ENCODE measurements at regions not wholly inside any gene's neighbourhood (a gene's known extent, or its start where the extent isn't known, plus 50 kb on each side); places are given as distances from the start of the nearest gene placed in this dataset.

GRCh38 chr9:107108342-107109130, 174.5 kb upstream of the RAD23B start:
- H3K79me1 ChIP-seq (ENCODE audit: low read depth, low read length), result no peaks in the 10 kb centered on the region
- H3K27ac ChIP-seq (ENCODE audit: low read depth, low read length), result no peak overlapping the region
- H3K23ac ChIP-seq (ENCODE audit: insufficient read length), result no peak overlapping the region
- H3K14ac ChIP-seq (ENCODE audit: insufficient read length), result no peak overlapping the region
- H3K9ac ChIP-seq (replicated peaks in 1 of 4; ENCODE audit: extremely low read depth in 1 of 4, low read depth in 3 of 4, low read length in 3 of 4), result no peak overlapping the region
- no peak overlapping the region; the same call in 1 of the 2 replicates for H4K8ac ChIP-seq (ENCODE audit: extremely low read depth, insufficient read depth, low read length)
- no peaks in the 10 kb centered on the region; the same call in 1 of the 2 replicates for H3K23me2 ChIP-seq (ENCODE audit: low read depth, low read length)
- no peaks in the 10 kb centered on the region for H4K20me1 ChIP-seq (replicated peaks in 1 of 2; ENCODE audit: control insufficient read depth in 1 of 2, insufficient read depth in 2 of 2, low read length in 2 of 2)
- ChIA-PET POLR2A (ENCODE audit: partially characterized antibody) (no interaction called here), CTCF (ENCODE audit: partially characterized antibody) (no interaction called here)
- no peak overlapping the region for H2AFZ ChIP-seq (ENCODE audit: low read length)
- no peaks in the 10 kb centered on the region for H3K4me1 ChIP-seq (replicated peaks in 1 of 4; ENCODE audit: control insufficient read depth in 3 of 4, insufficient read depth in 4 of 4, low read length in 3 of 4)
- H2BK12ac ChIP-seq (ENCODE audit: low read depth, low read length), result no peak overlapping the region
- no peaks in the 10 kb centered on the region for H3K79me2 ChIP-seq (ENCODE audit: control insufficient read depth in 1 of 2, insufficient read depth in 2 of 2, low read length in 2 of 2)
- H2BK120ac ChIP-seq (replicated peaks; ENCODE audit: low read depth, low read length), result no peak overlapping the region
- no peak overlapping the region for H3K18ac ChIP-seq (ENCODE audit: extremely low read depth, low read length)
- no peaks in the 10 kb centered on the region for H3K36me3 ChIP-seq (ENCODE audit: control insufficient read depth in 2 of 4, insufficient read depth in 4 of 4, low read length in 3 of 4)
- H2BK5ac ChIP-seq (ENCODE audit: low read depth, low read length), result no peak overlapping the region
- FAIRE-seq (no peak), DNase-seq (ENCODE audit: low read depth in 1 of 2, low spot score in 2 of 2) (no peak)
- no peak overlapping the region for H3K4ac ChIP-seq (replicated peaks; ENCODE audit: insufficient read length, low read depth, low read length)
- no peak overlapping the region for H4K5ac ChIP-seq (ENCODE audit: insufficient read length, low read depth, low read length)
- H3K4me2 ChIP-seq (ENCODE audit: insufficient read depth in 1 of 2, low read depth in 2 of 2, low read length in 2 of 2), result no peak overlapping the region
- no peak overlapping the region for H2BK20ac ChIP-seq (ENCODE audit: low read length)
- no peak overlapping the region for H2BK15ac ChIP-seq (ENCODE audit: low read length)
- no peaks in the 10 kb centered on the region for H3K9me3 ChIP-seq (ENCODE audit: insufficient read depth in 2 of 2, low read depth in 1 of 2, low read length in 1 of 2)
- no peak overlapping the region for H3K4me3 ChIP-seq (ENCODE audit: extremely low read depth in 1 of 4, insufficient read depth in 2 of 4, low read depth in 3 of 4, low read length in 4 of 4)
- no peak overlapping the region for H2AK5ac ChIP-seq (ENCODE audit: low read depth, low read length)
- no peak overlapping the region for H4K91ac ChIP-seq (replicated peaks; ENCODE audit: insufficient read length, low read length)
- no peaks in the 10 kb centered on the region for H3K27me3 ChIP-seq (replicated peaks in 1 of 4; ENCODE audit: control insufficient read depth in 3 of 4, extremely low read depth in 1 of 4, insufficient read depth in 3 of 4, low read length in 3 of 4)
- H3K56ac ChIP-seq (replicated peaks; ENCODE audit: insufficient read length, low read depth, low read length), result no peak overlapping the region
- 90% methylated on average over 7 of the region's 7 CpGs; no CpG with 5 or more reads in 1 of the 2 experiments for WGBS, 2 experiments (ENCODE audit: extremely low coverage in 1 of 2, insufficient coverage in 1 of 2, insufficient read length in 1 of 2, insufficient replicate concordance in 2 of 2, low coverage in 1 of 2, low lambda C conversion rate in 2 of 2, missing lambda C conversion rate in 1 of 2)
- no peak for TF ChIP-seq TAF7 (optimal IDR thresholded peaks at IDR 0.05; ENCODE audit: borderline replicate concordance, low read depth, low read length)
- no peak for TF ChIP-seq CBX8 (IDR thresholded peaks at IDR 0.05; ENCODE audit: borderline replicate concordance, low read depth, low read length)
- no peak for TF ChIP-seq KDM1A (IDR thresholded peaks at IDR 0.05; ENCODE audit: borderline replicate concordance, low read length)
- TF ChIP-seq SP2 (IDR thresholded peaks at IDR 0.05; ENCODE audit: low read length), result no peak
